ENCODE measurements at regions not wholly inside any gene's neighbourhood (a gene's known extent, or its start where the extent isn't known, plus 50 kb on each side); places are given as distances from the start of the nearest gene placed in this dataset.

- no peak for TF ChIP-seq CTCF (IDR thresholded peaks at IDR 0.05; ENCODE audit: borderline replicate concordance, extremely low read depth, insufficient read depth)
- Histone ChIP-seq H3K4me1 (ENCODE audit: control insufficient read depth in 2 of 3, insufficient read depth in 2 of 3, low read depth in 1 of 3, low read length in 3 of 3) (peaks cover 0 to 2% (median 1%) of the 10 kb centered on the region in 3 donors), H3K27me3 (ENCODE audit: control insufficient read depth, insufficient read depth, low read length) (no peaks in the 10 kb centered on the region), H3K36me3 (ENCODE audit: control insufficient read depth in 2 of 3, insufficient read depth in 3 of 3, low read length in 3 of 3) (no peaks in the 10 kb centered on the region), H3K27ac (ENCODE audit: low read depth in 2 of 2, low read length in 2 of 2) (no peak overlapping the region), H3K4me3 (ENCODE audit: low read length in 3 of 3) (no peak overlapping the region), H3K9me3 (ENCODE audit: control insufficient read depth in 2 of 3, insufficient read depth in 1 of 3, low read length in 3 of 3) (no peaks in the 10 kb centered on the region), H3K9ac (ENCODE audit: low read length in 3 of 3) (no peak overlapping the region)
- FAIRE-seq = no peak
- intact Hi-C loops (cut with DNase I) = no loop called here
- DNase-seq = peak in 2 of 5 donors; percentile 19 to 42
These were observed 69.8 kb upstream of the HAO2 start for GRCh38 chr1:119298687-119299303.

- FAIRE-seq = no peak
- intact Hi-C loops (cut with DNase I) = no loop called here
- no peak for TF ChIP-seq CTCF (IDR thresholded peaks at IDR 0.05; ENCODE audit: borderline replicate concordance, extremely low read depth, insufficient read depth)
These were observed 66.6 kb upstream of the HAO2 start for GRCh38 chr1:119302011-119302410.

GRCh38 chr1:119308130-119308700, 60.4 kb upstream of the HAO2 start:
- Histone ChIP-seq H3K36me3 (ENCODE audit: control insufficient read depth in 2 of 3, insufficient read depth in 3 of 3, low read length in 3 of 3) (no peaks in the 10 kb centered on the region), H3K27ac (ENCODE audit: low read depth in 2 of 2, low read length in 2 of 2) (no peak overlapping the region), H3K9ac (ENCODE audit: low read length in 3 of 3) (no peak overlapping the region), H3K4me3 (ENCODE audit: low read length in 3 of 3) (no peak overlapping the region), H3K27me3 (ENCODE audit: control insufficient read depth, insufficient read depth, low read length) (no peaks in the 10 kb centered on the region), H3K9me3 (ENCODE audit: control insufficient read depth in 2 of 3, insufficient read depth in 1 of 3, low read length in 3 of 3) (no peaks in the 10 kb centered on the region), H3K4me1 (ENCODE audit: control insufficient read depth in 2 of 3, insufficient read depth in 2 of 3, low read depth in 1 of 3, low read length in 3 of 3) (peaks cover 0 to 4% (median 0%) of the 10 kb centered on the region in 3 donors)
- TF ChIP-seq CTCF (IDR thresholded peaks at IDR 0.05; ENCODE audit: borderline replicate concordance, extremely low read depth, insufficient read depth) = no peak
- DNase-seq (no peak), FAIRE-seq (no peak)
- intact Hi-C loops (cut with DNase I) = no loop called here

More at GRCh38 chr1:119302011-119302410, 66.6 kb upstream of the HAO2 start:
- no peak for DNase-seq
- H3K27me3 ChIP-seq (ENCODE audit: control insufficient read depth, insufficient read depth, low read length) = no peaks in the 10 kb centered on the region
- no peak overlapping the region for H3K9ac ChIP-seq (ENCODE audit: low read length in 3 of 3)
- H3K9me3 ChIP-seq (ENCODE audit: control insufficient read depth in 2 of 3, insufficient read depth in 1 of 3, low read length in 3 of 3) = no peaks in the 10 kb centered on the region
- H3K4me3 ChIP-seq (ENCODE audit: low read length in 3 of 3) = no peak overlapping the region
- peaks cover 0 to 4% (median 0%) of the 10 kb centered on the region in 3 donors for H3K4me1 ChIP-seq (ENCODE audit: control insufficient read depth in 2 of 3, insufficient read depth in 2 of 3, low read depth in 1 of 3, low read length in 3 of 3)
- H3K27ac ChIP-seq (ENCODE audit: low read depth in 2 of 2, low read length in 2 of 2) = no peak overlapping the region
- H3K36me3 ChIP-seq (ENCODE audit: control insufficient read depth in 2 of 3, insufficient read depth in 3 of 3, low read length in 3 of 3) = no peaks in the 10 kb centered on the region
